Mesenchymal stem cell (in vitro differentiated cells and primary cell): ENCODE measurements at regions not wholly inside any gene's neighbourhood (a gene's known extent, or its start where the extent isn't known, plus 50 kb on each side); places are given as distances from the start of the nearest gene placed in this dataset.
"Not testable (repeated sequence)": the region's sequence is repeated elsewhere in the genome, so short reads cannot be mapped to it uniquely, and the experiment has no call there.

Experiments used
- DNase-seq: peaks from one replicate; pipeline ENCODE4 v3.0.0-alpha.2; 2013
- H2AFZ ChIP-seq: one replicate; pipeline ENCODE4 v1.6.1; 2013; ENCODE audit warnings: low read depth, mild to moderate bottlenecking, control low read depth, inconsistent platforms, low read length, moderate library complexity
- H2AK5ac ChIP-seq: 2 replicates; pipeline ENCODE4 v1.6.1; 2013; ENCODE audit warnings: low read length, moderate library complexity, mild to moderate bottlenecking, inconsistent platforms; ENCODE audit not compliant: severe bottlenecking
- H2BK120ac ChIP-seq: one replicate; pipeline ENCODE4 v1.6.1; 2013; ENCODE audit warnings: low read depth, mild to moderate bottlenecking, inconsistent platforms, low read length, moderate library complexity
- H2BK12ac ChIP-seq, 2 experiments: one replicate each; pipeline ENCODE4 v1.6.1; 2013; ENCODE audit warnings: inconsistent platforms in 2 of 2, low read length in 2 of 2, mild to moderate bottlenecking in 2 of 2, moderate library complexity in 2 of 2, control low read depth in 1 of 2
- H2BK15ac ChIP-seq: one replicate; pipeline ENCODE4 v1.6.1; 2013; ENCODE audit warnings: mild to moderate bottlenecking, low read depth, inconsistent platforms; ENCODE audit not compliant: poor library complexity, severe bottlenecking
- H2BK5ac ChIP-seq: 2 replicates; pipeline ENCODE4 v1.6.1; 2013; ENCODE audit warnings: low read depth, mild to moderate bottlenecking, low read length, control low read depth, inconsistent platforms; ENCODE audit not compliant: poor library complexity, severe bottlenecking
- H3K14ac ChIP-seq, 2 experiments: one replicate each; pipeline ENCODE4 v1.6.1; 2013; ENCODE audit warnings: inconsistent platforms in 2 of 2, low read length in 2 of 2, control low read depth in 1 of 2, mild to moderate bottlenecking in 1 of 2, moderate library complexity in 1 of 2
- H3K18ac ChIP-seq, 2 experiments: one replicate each; pipeline ENCODE4 v1.6.1; 2013; ENCODE audit warnings: inconsistent platforms in 2 of 2, low read length in 2 of 2, control low read depth in 1 of 2, low read depth in 1 of 2, mild to moderate bottlenecking in 1 of 2
- H3K23ac ChIP-seq, 2 experiments: one replicate each; pipeline ENCODE4 v1.6.1; 2013; ENCODE audit warnings: inconsistent platforms in 2 of 2, low read length in 2 of 2, mild to moderate bottlenecking in 2 of 2, moderate library complexity in 2 of 2, control low read depth in 1 of 2
- H3K27ac ChIP-seq: 2 replicates; pipeline ENCODE4 v1.5.1; 2013; ENCODE audit warnings: mild to moderate bottlenecking, moderate library complexity, low read length, control low read depth, inconsistent platforms; ENCODE audit not compliant: poor library complexity, severe bottlenecking
- H3K27me3 ChIP-seq, 2 experiments: 2 replicates each; pipeline versions ENCODE4 v1.6.1 to v1.7.0; 2013; ENCODE audit warnings: low read length in 2 of 2, mild to moderate bottlenecking in 2 of 2, moderate library complexity in 2 of 2, control low read depth in 1 of 2, inconsistent platforms in 1 of 2; ENCODE audit not compliant: control insufficient read depth in 1 of 2, insufficient read depth in 1 of 2
- H3K36me3 ChIP-seq, 2 experiments: 2 replicates each; pipeline versions ENCODE4 v1.6.1 to v1.7.0; 2013; ENCODE audit warnings: low read length in 2 of 2, control low read depth in 1 of 2, inconsistent platforms in 1 of 2, low read depth in 1 of 2, mild to moderate bottlenecking in 1 of 2; ENCODE audit not compliant: insufficient read depth in 2 of 2, control insufficient read depth in 1 of 2
- H3K4ac ChIP-seq, 2 experiments: one replicate each; pipeline ENCODE4 v1.6.1; 2013; ENCODE audit warnings: inconsistent platforms in 2 of 2, low read length in 2 of 2, mild to moderate bottlenecking in 2 of 2, moderate library complexity in 2 of 2, control low read depth in 1 of 2, low read depth in 1 of 2
- H3K4me1 ChIP-seq: 2 replicates; pipeline ENCODE4 v1.6.1; 2013; ENCODE audit warnings: low read depth, low read length, control low read depth; ENCODE audit not compliant: control insufficient read depth, insufficient read depth
- H3K4me2 ChIP-seq: 2 replicates; pipeline ENCODE4 v1.6.1; 2013; ENCODE audit warnings: low read length, mild to moderate bottlenecking, inconsistent platforms; ENCODE audit not compliant: poor library complexity, severe bottlenecking
- H3K4me3 ChIP-seq, 2 experiments: 2 replicates each; pipeline versions ENCODE4 v1.5.1 to v1.7.0; 2013; ENCODE audit warnings: low read length in 2 of 2, mild to moderate bottlenecking in 2 of 2, control low read depth in 1 of 2, low read depth in 1 of 2; ENCODE audit not compliant: insufficient read depth in 1 of 2
- H3K79me1 ChIP-seq: replicated peaks from 2 replicates; pipeline ENCODE4 v1.6.1; 2013; ENCODE audit warnings: mild to moderate bottlenecking, control low read depth, low read length, inconsistent platforms; ENCODE audit not compliant: poor library complexity, severe bottlenecking
- H3K9ac ChIP-seq: 2 replicates; pipeline ENCODE4 v1.7.0; 2013; ENCODE audit warnings: mild to moderate bottlenecking, low read length, moderate library complexity
- H3K9me3 ChIP-seq: 2 replicates; pipeline ENCODE4 v1.7.0; 2013; ENCODE audit warnings: mild to moderate bottlenecking, low read length; ENCODE audit not compliant: control insufficient read depth
- H4K8ac ChIP-seq: one replicate; pipeline ENCODE4 v1.6.1; 2013; ENCODE audit warnings: inconsistent platforms, mild to moderate bottlenecking, low read length, moderate library complexity
- H4K91ac ChIP-seq: one replicate; pipeline ENCODE4 v1.6.1; 2013; ENCODE audit warnings: mild to moderate bottlenecking, low read length, inconsistent platforms
- WGBS: methylation state at CpG from one replicate; pipeline ENCODE4 v1.1.7; 2013; ENCODE audit warnings: mixed read lengths; 5-methylcytosine and 5-hydroxymethylcytosine counted together

DNA sequence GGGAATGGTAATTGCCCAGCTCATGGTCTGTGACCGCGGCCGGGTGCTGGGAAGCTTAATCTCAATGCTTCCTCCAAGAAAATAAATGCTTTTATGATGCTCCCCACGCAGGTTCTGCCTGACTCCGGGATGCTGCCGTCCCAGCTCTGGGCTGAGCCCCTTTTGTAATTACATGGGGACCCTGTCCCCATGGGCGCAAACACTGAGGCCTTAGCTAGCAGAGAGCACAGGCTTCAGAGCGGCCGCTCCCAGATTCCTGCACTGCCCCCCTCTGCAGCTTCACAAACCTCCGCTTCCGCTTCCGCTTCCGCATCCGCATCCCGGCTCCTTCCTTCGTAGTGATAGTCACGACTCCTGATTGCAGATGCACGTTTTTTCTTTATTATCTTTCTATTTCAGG is 129.5 kb downstream of the KIF26A start:
- no peak for DNase-seq
- no peak overlapping the region for H2AK5ac ChIP-seq
- no peaks in the 10 kb centered on the region for H3K79me1 ChIP-seq
- no peak overlapping the region for H4K91ac ChIP-seq
- H3K4me3 ChIP-seq = peak overlapping the region in 1 of 2 experiments; percentile 23
- no peaks in the 10 kb centered on the region for H3K27me3 ChIP-seq
- H2AFZ ChIP-seq = no peak overlapping the region
- H3K36me3 ChIP-seq = no peaks in the 10 kb centered on the region
- no peak overlapping the region for H2BK12ac ChIP-seq
- H3K4ac ChIP-seq = no peak overlapping the region
- no peak overlapping the region for H3K14ac ChIP-seq
- H4K8ac ChIP-seq = no peak overlapping the region
- no peak overlapping the region for H3K23ac ChIP-seq
- H3K27ac ChIP-seq = no peak overlapping the region
- H3K9me3 ChIP-seq = no peaks in the 10 kb centered on the region
- H3K4me1 ChIP-seq = peaks cover 1% of the 10 kb centered on the region
- 76% methylated on average over 18 of the region's 18 CpGs for WGBS
- no peak overlapping the region for H3K18ac ChIP-seq
- no peak overlapping the region for H2BK5ac ChIP-seq
- H3K4me2 ChIP-seq = no peak overlapping the region
- H2BK15ac ChIP-seq = no peak overlapping the region
- H2BK120ac ChIP-seq = no peak overlapping the region
- H3K9ac ChIP-seq = no peak overlapping the region

DNA sequence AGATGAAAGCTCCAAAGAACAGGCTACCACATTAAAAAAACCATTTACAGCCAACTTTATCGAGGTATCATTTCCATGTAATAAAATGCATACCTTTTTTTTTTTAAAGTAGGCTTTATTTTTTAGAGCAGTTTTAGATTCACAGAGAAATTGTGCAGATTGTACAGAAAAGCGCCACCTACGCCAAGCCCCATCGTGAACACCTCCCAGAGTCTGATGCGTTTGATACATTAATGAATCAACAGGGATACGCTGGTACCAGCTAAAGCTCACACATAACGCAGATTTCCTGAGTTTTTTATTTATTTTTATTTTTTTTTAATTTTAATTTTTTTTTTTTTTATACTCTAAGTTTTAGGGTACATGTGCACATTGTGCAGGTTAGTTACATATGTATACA is 129.9 kb downstream of the KIF26A start:
- Histone ChIP-seq H3K9me3 (no peaks in the 10 kb centered on the region), H3K14ac (no peak overlapping the region), H3K4me1 (peaks cover 1% of the 10 kb centered on the region), H2BK5ac (no peak overlapping the region), H2BK120ac (no peak overlapping the region), H2AK5ac (no peak overlapping the region), H3K4me3 (peak overlapping the region in 1 of 2 experiments; percentile 23), H3K27me3 (no peaks in the 10 kb centered on the region), H3K23ac (no peak overlapping the region), H4K91ac (no peak overlapping the region), H3K36me3 (no peaks in the 10 kb centered on the region), H3K79me1 (no peaks in the 10 kb centered on the region), H3K18ac (no peak overlapping the region), H2BK15ac (no peak overlapping the region), H3K4ac (no peak overlapping the region), H3K27ac (no peak overlapping the region), H2BK12ac (no peak overlapping the region), H3K9ac (no peak overlapping the region), H2AFZ (no peak overlapping the region), H3K4me2 (no peak overlapping the region), H4K8ac (no peak overlapping the region)
- DNase-seq = no peak
- 99% methylated on average over 4 of the region's 7 CpGs for WGBS

DNA sequence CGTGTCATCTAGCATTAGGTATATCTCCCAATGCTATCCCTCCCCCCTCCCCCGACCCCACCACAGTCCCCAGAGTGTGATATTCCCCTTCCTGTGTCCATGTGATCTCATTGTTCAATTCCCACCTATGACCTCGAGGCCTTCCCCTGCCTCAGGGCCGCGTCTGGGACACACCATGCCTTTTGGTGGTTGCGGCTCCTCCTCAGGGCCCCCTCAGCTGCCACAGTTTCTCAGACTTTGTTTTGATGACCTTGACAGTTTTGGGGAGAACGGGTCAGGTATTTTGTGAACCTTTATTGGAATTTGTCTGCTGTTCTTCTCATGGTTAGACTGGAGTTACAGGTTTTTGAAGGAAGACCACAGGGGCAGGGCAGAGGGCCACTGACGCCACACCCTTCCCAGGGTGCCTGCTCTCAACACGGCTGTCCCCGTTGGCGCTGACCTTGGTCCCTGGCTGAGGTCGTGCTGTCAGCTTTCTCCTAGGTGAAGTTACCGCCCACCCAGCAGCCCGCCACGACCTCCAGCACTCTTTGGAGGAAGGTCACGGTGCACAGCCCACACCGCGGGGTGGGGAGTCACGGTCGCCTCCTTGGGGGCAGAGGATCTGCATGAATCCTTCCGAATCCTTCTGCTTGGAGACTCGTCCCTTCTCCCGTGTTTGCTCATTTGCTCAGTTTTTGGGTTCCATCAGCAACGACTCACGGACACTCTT is 130.5 kb downstream of the KIF26A start:
- Histone ChIP-seq H3K27me3 (no peaks in the 10 kb centered on the region), H4K91ac (no peak overlapping the region), H2BK15ac (no peak overlapping the region), H2BK5ac (no peak overlapping the region), H3K79me1 (no peaks in the 10 kb centered on the region), H3K18ac (no peak overlapping the region), H3K36me3 (no peaks in the 10 kb centered on the region), H3K9me3 (no peaks in the 10 kb centered on the region), H2BK12ac (no peak overlapping the region), H2BK120ac (no peak overlapping the region), H3K4me3 (no peak overlapping the region), H4K8ac (no peak overlapping the region), H3K23ac (no peak overlapping the region), H3K14ac (no peak overlapping the region), H3K4me2 (no peak overlapping the region), H2AFZ (no peak overlapping the region), H3K9ac (no peak overlapping the region), H3K4ac (no peak overlapping the region), H3K4me1 (peaks cover 1% of the 10 kb centered on the region), H2AK5ac (no peak overlapping the region), H3K27ac (no peak overlapping the region)
- WGBS = 84% methylated on average over 25 of the region's 25 CpGs
- DNase-seq = no peak

DNA sequence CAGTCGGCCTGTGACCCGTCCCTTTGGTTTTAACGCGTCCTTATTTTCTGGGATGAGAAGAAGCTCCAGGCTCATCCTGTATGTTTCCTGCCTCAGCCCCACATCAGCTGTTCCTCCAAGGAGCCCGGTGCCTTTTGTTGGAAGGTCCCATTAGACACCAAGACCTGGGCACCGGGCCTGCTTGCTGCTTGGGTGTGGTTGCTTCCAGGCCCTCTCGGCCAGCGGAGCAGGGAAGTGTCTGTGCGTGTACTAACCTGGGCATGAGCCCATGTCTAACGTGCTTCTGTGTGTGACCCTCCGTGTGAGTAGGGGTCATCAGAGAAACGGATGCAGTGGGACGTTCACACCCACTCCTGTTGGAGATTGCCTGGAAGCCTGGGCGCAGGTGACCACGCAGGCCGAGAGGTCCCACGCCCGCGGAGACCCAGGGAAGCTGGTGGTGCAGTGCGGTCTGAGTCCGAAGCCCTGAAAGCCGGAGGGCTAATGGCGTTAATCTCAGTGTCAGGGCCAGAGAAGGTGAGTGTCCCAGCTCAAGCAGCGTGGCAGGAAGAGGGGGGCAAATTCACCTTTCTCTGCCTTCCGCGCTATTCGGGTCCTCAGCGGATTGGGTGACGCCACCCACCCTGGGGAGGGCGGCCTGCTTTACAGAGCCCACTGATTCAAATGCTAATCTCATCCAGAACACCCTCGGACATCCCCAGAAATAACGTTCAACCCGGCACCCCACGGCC is 131.3 kb downstream of the KIF26A start:
- not testable (repeated sequence) for H3K36me3 ChIP-seq, H2BK12ac ChIP-seq, H3K9ac ChIP-seq, H2AK5ac ChIP-seq, H2BK5ac ChIP-seq, H3K4me2 ChIP-seq, H3K4ac ChIP-seq, H3K4me1 ChIP-seq, H3K23ac ChIP-seq, H3K27ac ChIP-seq, H3K79me1 ChIP-seq, H2BK120ac ChIP-seq, H2AFZ ChIP-seq, H2BK15ac ChIP-seq, H3K4me3 ChIP-seq, H3K9me3 ChIP-seq, DNase-seq, H4K91ac ChIP-seq, H4K8ac ChIP-seq, H3K18ac ChIP-seq, H3K14ac ChIP-seq, H3K27me3 ChIP-seq
- 95% methylated on average over 19 of the region's 34 CpGs for WGBS
